H1 (cell line): ENCODE measurements at regions not wholly inside any gene's neighbourhood (a gene's known extent, or its start where the extent isn't known, plus 50 kb on each side); places are given as distances from the start of the nearest gene placed in this dataset.

Experiments
- POLR2A ChIP-seq, 2 experiments: IDR thresholded peaks; 1 replicate in 1 of 2; 2 replicates in 1 of 2; pipeline ENCODE4 v1.6.1; 2011; ENCODE audit warnings: low read depth in 2 of 2, low read length in 2 of 2, mild to moderate bottlenecking in 2 of 2; ENCODE audit errors: control extremely low read depth in 1 of 2
- POLR2AphosphoS5 ChIP-seq: IDR thresholded peaks from 2 replicates; pipeline ENCODE4 v1.6.1; 2011; ENCODE audit warnings: low read depth, low read length
- POU5F1 ChIP-seq: IDR thresholded peaks from 2 replicates; pipeline ENCODE4 v1.6.1; 2011; ENCODE audit warnings: low read depth, mild to moderate bottlenecking, low read length, moderate library complexity
- RAD21 ChIP-seq, 2 experiments: IDR thresholded peaks in 1 of 2; conservative IDR thresholded peaks in 1 of 2; 2 replicates each; pipeline ENCODE4 v1.6.1; 2011; ENCODE audit warnings: low read depth in 2 of 2, low read length in 2 of 2, improper control_type of control experiment in 1 of 2, inconsistent platforms in 1 of 2, mild to moderate bottlenecking in 1 of 2, moderate library complexity in 1 of 2
- RFX5 ChIP-seq: IDR thresholded peaks from 2 replicates; pipeline ENCODE4 v1.6.1; 2011; ENCODE audit warnings: low read depth, low read length, improper control_type of control experiment, borderline replicate concordance
- SAP30 ChIP-seq: fragments of 300-600 bp; sonication (generic); IDR thresholded peaks from 2 replicates; pipeline ENCODE4 v1.7.1; 2012; ENCODE audit warnings: low read length, moderate library complexity, mild to moderate bottlenecking, inconsistent platforms; ENCODE audit not compliant: insufficient read depth, insufficient replicate concordance
- TAF7 ChIP-seq: optimal IDR thresholded peaks from 2 replicates; pipeline ENCODE3; 2011; ENCODE audit warnings: low read depth, mild to moderate bottlenecking, inconsistent platforms, low read length, moderate library complexity, borderline replicate concordance
- TF ChIP-seq, protein P1 (sequence below), 3 experiments: IDR thresholded peaks; 1 replicate in 2 of 3; 2 replicates in 1 of 3; pipeline versions ENCODE4 v1.5.1 to v1.6.1; 2011; ENCODE audit warnings: low read length in 3 of 3, mild to moderate bottlenecking in 3 of 3, inconsistent platforms in 2 of 3, low read depth in 1 of 3, moderate library complexity in 1 of 3; ENCODE audit not compliant: insufficient read depth in 1 of 3; ENCODE audit errors: control extremely low read depth in 1 of 3
- TF ChIP-seq, protein P2 (sequence below): IDR thresholded peaks from 2 replicates; pipeline ENCODE4 v1.6.1; 2012; ENCODE audit warnings: low read length, inconsistent platforms
- TF ChIP-seq, protein P3 (sequence below): IDR thresholded peaks from 2 replicates; pipeline ENCODE4 v1.6.1; 2011; ENCODE audit warnings: low read depth, mild to moderate bottlenecking, low read length; ENCODE audit not compliant: insufficient read depth
- TF ChIP-seq, protein P4 (sequence below): IDR thresholded peaks from 2 replicates; pipeline ENCODE4 v1.6.1; 2011; ENCODE audit warnings: low read length, improper control_type of control experiment

DNA sequence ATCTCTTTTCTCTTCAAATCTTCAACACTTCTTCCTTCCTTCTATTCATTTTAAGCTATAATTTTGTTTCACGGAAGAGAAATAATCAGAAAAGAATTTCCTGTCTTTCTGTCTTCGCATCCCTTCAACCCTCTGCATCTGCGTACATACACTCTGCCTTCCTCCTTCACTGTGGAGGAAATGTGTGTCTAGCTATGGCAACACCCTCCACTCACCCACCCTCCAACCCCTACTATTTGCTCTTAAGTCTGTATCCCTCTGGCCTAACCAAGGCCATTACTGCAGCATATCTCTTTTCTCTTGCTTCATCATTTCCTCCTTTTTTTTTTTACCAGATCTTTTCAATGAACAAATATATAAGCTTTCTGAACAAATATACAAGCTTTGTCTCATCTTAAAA lies 105.7 kb upstream of the NUDT12 start:
- TF ChIP-seq, protein P1, sequence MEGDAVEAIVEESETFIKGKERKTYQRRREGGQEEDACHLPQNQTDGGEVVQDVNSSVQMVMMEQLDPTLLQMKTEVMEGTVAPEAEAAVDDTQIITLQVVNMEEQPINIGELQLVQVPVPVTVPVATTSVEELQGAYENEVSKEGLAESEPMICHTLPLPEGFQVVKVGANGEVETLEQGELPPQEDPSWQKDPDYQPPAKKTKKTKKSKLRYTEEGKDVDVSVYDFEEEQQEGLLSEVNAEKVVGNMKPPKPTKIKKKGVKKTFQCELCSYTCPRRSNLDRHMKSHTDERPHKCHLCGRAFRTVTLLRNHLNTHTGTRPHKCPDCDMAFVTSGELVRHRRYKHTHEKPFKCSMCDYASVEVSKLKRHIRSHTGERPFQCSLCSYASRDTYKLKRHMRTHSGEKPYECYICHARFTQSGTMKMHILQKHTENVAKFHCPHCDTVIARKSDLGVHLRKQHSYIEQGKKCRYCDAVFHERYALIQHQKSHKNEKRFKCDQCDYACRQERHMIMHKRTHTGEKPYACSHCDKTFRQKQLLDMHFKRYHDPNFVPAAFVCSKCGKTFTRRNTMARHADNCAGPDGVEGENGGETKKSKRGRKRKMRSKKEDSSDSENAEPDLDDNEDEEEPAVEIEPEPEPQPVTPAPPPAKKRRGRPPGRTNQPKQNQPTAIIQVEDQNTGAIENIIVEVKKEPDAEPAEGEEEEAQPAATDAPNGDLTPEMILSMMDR (IDR thresholded peaks at IDR 0.05; ENCODE audit: control extremely low read depth in 1 of 3, insufficient read depth in 1 of 3, low read depth in 1 of 3, low read length in 3 of 3), result no peak
- TF ChIP-seq RAD21 (IDR thresholded peaks at IDR 0.05 in 1 of 2, conservative IDR thresholded peaks at IDR 0.05 in 1 of 2; ENCODE audit: low read depth in 2 of 2, low read length in 2 of 2), result no peak
- TF ChIP-seq SAP30, result no peak
- TF ChIP-seq, protein P2, sequence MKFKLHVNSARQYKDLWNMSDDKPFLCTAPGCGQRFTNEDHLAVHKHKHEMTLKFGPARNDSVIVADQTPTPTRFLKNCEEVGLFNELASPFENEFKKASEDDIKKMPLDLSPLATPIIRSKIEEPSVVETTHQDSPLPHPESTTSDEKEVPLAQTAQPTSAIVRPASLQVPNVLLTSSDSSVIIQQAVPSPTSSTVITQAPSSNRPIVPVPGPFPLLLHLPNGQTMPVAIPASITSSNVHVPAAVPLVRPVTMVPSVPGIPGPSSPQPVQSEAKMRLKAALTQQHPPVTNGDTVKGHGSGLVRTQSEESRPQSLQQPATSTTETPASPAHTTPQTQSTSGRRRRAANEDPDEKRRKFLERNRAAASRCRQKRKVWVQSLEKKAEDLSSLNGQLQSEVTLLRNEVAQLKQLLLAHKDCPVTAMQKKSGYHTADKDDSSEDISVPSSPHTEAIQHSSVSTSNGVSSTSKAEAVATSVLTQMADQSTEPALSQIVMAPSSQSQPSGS, result no peak
- TF ChIP-seq POU5F1, result no peak
- no peak for TF ChIP-seq POLR2AphosphoS5
- TF ChIP-seq TAF7, result no peak
- no peak for TF ChIP-seq POLR2A (IDR thresholded peaks at IDR 0.05; ENCODE audit: control extremely low read depth in 1 of 2, low read depth in 2 of 2, low read length in 2 of 2)
- TF ChIP-seq, protein P3, sequence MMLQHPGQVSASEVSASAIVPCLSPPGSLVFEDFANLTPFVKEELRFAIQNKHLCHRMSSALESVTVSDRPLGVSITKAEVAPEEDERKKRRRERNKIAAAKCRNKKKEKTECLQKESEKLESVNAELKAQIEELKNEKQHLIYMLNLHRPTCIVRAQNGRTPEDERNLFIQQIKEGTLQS, result no peak
- TF ChIP-seq, protein P4, sequence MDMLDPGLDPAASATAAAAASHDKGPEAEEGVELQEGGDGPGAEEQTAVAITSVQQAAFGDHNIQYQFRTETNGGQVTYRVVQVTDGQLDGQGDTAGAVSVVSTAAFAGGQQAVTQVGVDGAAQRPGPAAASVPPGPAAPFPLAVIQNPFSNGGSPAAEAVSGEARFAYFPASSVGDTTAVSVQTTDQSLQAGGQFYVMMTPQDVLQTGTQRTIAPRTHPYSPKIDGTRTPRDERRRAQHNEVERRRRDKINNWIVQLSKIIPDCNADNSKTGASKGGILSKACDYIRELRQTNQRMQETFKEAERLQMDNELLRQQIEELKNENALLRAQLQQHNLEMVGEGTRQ, result no peak
- TF ChIP-seq RFX5, result no peak
